Prostate gland (tissue), 2 donors: ENCODE measurements at regions not wholly inside any gene's neighbourhood (a gene's known extent, or its start where the extent isn't known, plus 50 kb on each side); places are given as distances from the start of the nearest gene placed in this dataset.

Source experiments
- DNase-seq: peaks from one replicate; pipeline ENCODE4 v3.0.0-alpha.2; 2019; ENCODE audit warnings: low spot score
- H3K27ac ChIP-seq, 2 donors: fragments of 200-600 bp; sonication (generic); 2 replicates each; pipeline ENCODE4 v1.5.1; 2017 to 2019
- H3K27me3 ChIP-seq: fragments of 200-600 bp; sonication (generic); replicated peaks from 2 replicates; pipeline ENCODE4 v1.5.1; 2019; ENCODE audit not compliant: insufficient read depth
- H3K36me3 ChIP-seq, 2 donors: fragments of 200-600 bp; sonication (generic); 1 replicate in 1 of 2; 2 replicates in 1 of 2; pipeline versions ENCODE4 v1.5.1 to v1.8.1; 2017 to 2019
- H3K4me1 ChIP-seq: fragments of 200-600 bp; sonication (generic); replicated peaks from 2 replicates; pipeline ENCODE4 v1.5.1; 2019
- H3K4me3 ChIP-seq, 2 donors: fragments of 200-600 bp; sonication (generic); 2 replicates each; pipeline ENCODE4 v1.5.1; 2017 to 2019
- H3K9me3 ChIP-seq: fragments of 200-600 bp; sonication (generic); 2 replicates; pipeline ENCODE4 v1.5.1; 2017
- CTCF ChIP-seq, 4 experiments: fragments of 200-600 bp in 2 of 4; fragments of 450-650 bp in 2 of 4; sonication (generic) in 2 of 4; IDR thresholded peaks; 1 replicate in 3 of 4; 2 replicates in 1 of 4; pipeline ENCODE4 v1.5.1; 2016 to 2019; ENCODE audit warnings: antibody characterized with exemption in 4 of 4, mild to moderate bottlenecking in 2 of 4, moderate library complexity in 2 of 4
- POLR2A ChIP-seq: fragments of 450-650 bp; IDR thresholded peaks from one replicate; pipeline ENCODE4 v1.6.1; 2016; ENCODE audit warnings: antibody characterized with exemption, mild to moderate bottlenecking
- POLR2AphosphoS5 ChIP-seq: sonication (generic); formaldehyde crosslinking; IDR thresholded peaks from one replicate; pipeline ENCODE4 v1.6.1; 2017; ENCODE audit warnings: antibody characterized with exemption
- WGBS: methylation state at CpG from one replicate; pipeline ENCODE4 v1.1.5; 2018; 5-methylcytosine and 5-hydroxymethylcytosine counted together
- intact Hi-C: fragments of 100-400 bp; cut with DNase I; formaldehyde crosslinking; loops from one replicate; pipeline ENCODE4 v1.14.2; 2022

GRCh38 chr18:73023975-73024374 is 156.2 kb upstream of the NETO1 start:
- no peaks in the 10 kb centered on the region for H3K36me3 ChIP-seq
- no peak overlapping the region for H3K27ac ChIP-seq
- H3K4me1 ChIP-seq = no peaks in the 10 kb centered on the region
- peak; percentile 10 for DNase-seq
- TF ChIP-seq POLR2AphosphoS5 = no peak
- no peak for TF ChIP-seq POLR2A
- no peak for TF ChIP-seq CTCF (IDR thresholded peaks at IDR 0.05)
- no peaks in the 10 kb centered on the region for H3K9me3 ChIP-seq
- 47% methylated on average over 4 of the region's 4 CpGs for WGBS
- intact Hi-C loops = no loop called here
- H3K27me3 ChIP-seq = no peaks in the 10 kb centered on the region
- H3K4me3 ChIP-seq = no peak overlapping the region

- Histone ChIP-seq H3K36me3 (no peaks in the 10 kb centered on the region), H3K27me3 (no peaks in the 10 kb centered on the region), H3K9me3 (no peaks in the 10 kb centered on the region), H3K27ac (no peak overlapping the region), H3K4me1 (no peaks in the 10 kb centered on the region), H3K4me3 (no peak overlapping the region)
- TF ChIP-seq POLR2A (no peak), CTCF (IDR thresholded peaks at IDR 0.05) (no peak), POLR2AphosphoS5 (no peak)
- intact Hi-C loops = no loop called here
- DNase-seq = no peak
- 50% methylated on average over 4 of the region's 4 CpGs for WGBS
These were observed 141.9 kb upstream of the NETO1 start for GRCh38 chr18:73009691-73010090.

GRCh38 chr18:73007915-73008308 is 140.1 kb upstream of the NETO1 start:
- H3K4me1 ChIP-seq = no peaks in the 10 kb centered on the region
- TF ChIP-seq POLR2A (no peak), CTCF (IDR thresholded peaks at IDR 0.05) (no peak), POLR2AphosphoS5 (no peak)
- no peaks in the 10 kb centered on the region for H3K36me3 ChIP-seq
- no peak overlapping the region for H3K27ac ChIP-seq
- DNase-seq = no peak
- 85% methylated on average over 4 of the region's 4 CpGs for WGBS
- no peaks in the 10 kb centered on the region for H3K27me3 ChIP-seq
- no peak overlapping the region for H3K4me3 ChIP-seq
- intact Hi-C loops = no loop called here
- H3K9me3 ChIP-seq = no peaks in the 10 kb centered on the region

- no peak overlapping the region for H3K4me3 ChIP-seq
- no peak overlapping the region for H3K27ac ChIP-seq
- no peaks in the 10 kb centered on the region for H3K27me3 ChIP-seq
- TF ChIP-seq CTCF (IDR thresholded peaks at IDR 0.05) = no peak
- no peak for TF ChIP-seq POLR2A
- TF ChIP-seq POLR2AphosphoS5 = no peak
- no peaks in the 10 kb centered on the region for H3K9me3 ChIP-seq
- intact Hi-C loops = no loop called here
- WGBS = 51% methylated on average over 6 of the region's 6 CpGs
- no peaks in the 10 kb centered on the region for H3K36me3 ChIP-seq
- H3K4me1 ChIP-seq = no peaks in the 10 kb centered on the region
- no peak for DNase-seq
These were observed 139.6 kb upstream of the NETO1 start for GRCh38 chr18:73007195-73007914.

- Histone ChIP-seq H3K9me3 (no peaks in the 10 kb centered on the region), H3K27ac (no peak overlapping the region), H3K4me3 (no peak overlapping the region), H3K27me3 (no peaks in the 10 kb centered on the region), H3K36me3 (no peaks in the 10 kb centered on the region), H3K4me1 (no peaks in the 10 kb centered on the region)
- WGBS = 56% methylated on average over 3 of the region's 3 CpGs
- DNase-seq = no peak
- TF ChIP-seq POLR2AphosphoS5 (no peak), POLR2A (no peak), CTCF (IDR thresholded peaks at IDR 0.05) (no peak)
- intact Hi-C loops = no loop called here
These were observed 138.5 kb upstream of the NETO1 start for GRCh38 chr18:73006331-73006730.
